ENCODE measurements at regions not wholly inside any gene's neighbourhood (a gene's known extent, or its start where the extent isn't known, plus 50 kb on each side); places are given as distances from the start of the nearest gene placed in this dataset.
"Not testable (repeated sequence)": the region's sequence is repeated elsewhere in the genome, so short reads cannot be mapped to it uniquely, and the experiment has no call there.

DNA sequence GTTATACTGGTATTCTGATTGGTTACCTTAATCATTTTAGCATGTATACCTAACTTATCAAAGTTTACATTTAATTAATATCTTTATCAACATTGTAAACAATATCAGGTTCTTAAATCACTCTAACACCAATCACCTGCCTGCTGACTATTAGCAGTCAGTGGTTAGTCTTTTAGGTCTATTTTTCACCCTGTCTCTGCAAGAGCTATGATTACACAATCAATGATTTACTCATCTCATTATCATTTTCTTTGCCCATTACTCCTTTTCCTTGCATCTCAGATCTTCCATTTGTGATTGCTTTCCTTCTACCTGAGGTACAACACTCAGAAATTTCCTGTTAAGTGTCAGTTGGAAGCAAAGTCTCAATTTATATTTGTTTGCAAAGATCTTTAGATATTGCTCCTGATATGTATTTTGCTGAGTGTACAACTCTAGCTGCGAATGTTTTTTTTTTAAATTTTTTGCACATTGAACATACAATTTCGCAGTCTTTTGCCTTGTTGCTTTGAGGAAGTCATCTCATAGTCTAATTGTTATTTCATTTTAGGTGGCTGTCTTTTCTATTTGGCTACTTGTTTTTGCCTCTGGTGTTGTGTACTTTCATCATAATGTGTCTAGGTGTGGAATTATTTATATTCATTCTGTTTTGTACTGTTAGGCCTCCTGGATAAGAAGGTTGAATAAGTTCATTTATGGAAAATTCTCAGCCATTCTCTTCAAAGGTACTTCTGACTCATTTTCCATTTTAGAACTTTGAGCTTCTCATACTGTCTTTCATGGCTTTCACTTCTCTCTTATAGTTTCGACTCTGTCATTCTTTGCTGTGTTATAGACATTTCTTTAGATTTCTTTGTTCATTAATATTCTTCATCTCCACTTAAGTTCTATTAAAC lies 104.9 kb upstream of the CEP162 start:
- no peak for DNase-seq (ENCODE audit: low spot score)
- ATAC-seq: no peak
- intact Hi-C loops (cut with DNase I): no loop called here

DNA sequence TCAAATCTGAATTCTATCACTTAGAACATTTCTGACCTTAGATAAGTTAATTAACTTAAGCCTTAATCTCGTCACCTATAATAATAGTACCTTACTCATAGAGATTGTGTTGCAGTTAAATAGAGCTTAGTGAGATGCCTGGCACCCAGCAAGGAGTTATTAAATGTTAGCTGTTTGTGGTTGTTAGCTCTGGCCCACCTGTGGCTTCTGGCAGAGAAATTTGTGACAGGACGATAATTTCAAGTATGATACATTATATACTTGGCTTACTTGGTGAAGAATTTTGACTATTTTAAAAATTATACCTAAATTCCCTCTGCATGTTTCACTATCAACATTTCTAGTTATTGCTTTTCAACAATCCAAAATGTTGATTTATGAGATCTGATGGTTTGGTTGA lies 102.9 kb upstream of the CEP162 start:
- DNase-seq (ENCODE audit: low spot score) (no peak), ATAC-seq (no peak)
- intact Hi-C loops (cut with DNase I): no loop called here

DNA sequence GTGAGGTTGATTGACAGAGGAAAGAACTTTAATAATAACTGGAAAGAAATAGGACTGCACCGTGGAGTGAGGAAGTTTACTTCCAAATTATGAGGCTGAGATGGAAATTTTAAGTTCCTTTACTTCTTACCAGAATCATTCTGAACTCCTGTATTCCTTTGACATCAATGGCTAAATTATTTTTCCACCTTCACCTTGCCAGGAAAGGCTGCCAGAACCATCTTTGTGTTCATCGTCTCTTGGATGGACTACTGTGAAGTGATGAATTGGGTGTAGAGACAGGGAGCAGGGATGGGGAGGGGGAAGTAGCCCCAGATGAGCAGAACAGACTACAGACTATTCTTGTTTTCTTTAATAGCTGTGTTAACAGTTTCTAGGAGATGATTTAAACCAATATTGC lies 102.1 kb upstream of the CEP162 start:
- intact Hi-C loops (cut with DNase I): no loop called here
- no peak for DNase-seq (ENCODE audit: low spot score)
- no peak for ATAC-seq

DNA sequence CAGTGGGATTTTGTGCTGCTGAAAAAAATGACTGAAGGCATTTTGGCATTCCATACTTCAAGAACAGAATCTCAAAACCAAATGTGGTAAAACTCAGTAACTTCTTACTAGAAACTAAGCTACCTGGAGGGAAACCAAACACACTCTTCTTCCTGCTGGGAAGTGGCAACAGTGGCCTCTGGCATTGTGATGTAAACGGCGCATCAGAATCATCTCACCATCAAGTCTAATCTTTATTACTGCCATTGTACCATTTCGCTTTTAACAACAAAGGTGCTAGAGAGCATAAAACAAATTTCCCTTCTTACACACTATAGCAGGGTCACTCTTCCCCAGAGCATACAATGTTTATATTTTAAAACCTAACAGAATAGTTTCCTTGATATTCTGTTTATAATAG lies 101.6 kb upstream of the CEP162 start:
- ATAC-seq (no peak), DNase-seq (ENCODE audit: low spot score) (no peak)
- intact Hi-C loops (cut with DNase I): no loop called here

- DNase-seq (ENCODE audit: low spot score): no peak
- intact Hi-C loops (cut with DNase I): no loop called here
- ATAC-seq: no peak
Measured at GRCh38 chr6:84317463-84317862, 90.0 kb upstream of the CEP162 start.

DNA sequence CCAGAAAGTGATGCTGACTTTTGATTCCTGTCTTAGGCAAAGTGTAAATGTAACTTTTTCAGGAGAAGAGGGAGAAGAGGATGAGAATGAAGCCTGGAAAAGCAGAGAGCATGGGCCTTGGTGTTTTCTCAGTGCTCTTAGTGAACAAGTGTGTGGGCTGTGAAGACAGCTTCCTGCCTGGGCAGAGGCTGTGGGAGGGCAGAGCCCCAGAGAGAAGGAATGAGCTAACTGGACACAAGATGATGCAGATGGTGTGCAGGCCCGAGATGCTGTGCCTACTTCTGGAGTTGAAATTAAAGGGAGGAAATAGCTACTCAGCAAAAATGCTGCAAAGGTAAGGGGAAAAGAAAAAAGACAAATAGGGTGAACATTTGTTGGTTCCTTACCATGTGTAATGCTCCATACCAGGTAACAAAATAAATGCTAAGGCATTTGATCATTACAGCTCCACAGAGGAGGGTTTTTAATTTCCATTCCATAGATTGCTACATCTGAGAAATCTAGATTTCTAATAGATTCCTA lies 87.0 kb upstream of the CEP162 start:
- intact Hi-C loops (cut with DNase I): no loop called here
- DNase-seq (ENCODE audit: low spot score) (no peak), ATAC-seq (peak; percentile 86)

DNA sequence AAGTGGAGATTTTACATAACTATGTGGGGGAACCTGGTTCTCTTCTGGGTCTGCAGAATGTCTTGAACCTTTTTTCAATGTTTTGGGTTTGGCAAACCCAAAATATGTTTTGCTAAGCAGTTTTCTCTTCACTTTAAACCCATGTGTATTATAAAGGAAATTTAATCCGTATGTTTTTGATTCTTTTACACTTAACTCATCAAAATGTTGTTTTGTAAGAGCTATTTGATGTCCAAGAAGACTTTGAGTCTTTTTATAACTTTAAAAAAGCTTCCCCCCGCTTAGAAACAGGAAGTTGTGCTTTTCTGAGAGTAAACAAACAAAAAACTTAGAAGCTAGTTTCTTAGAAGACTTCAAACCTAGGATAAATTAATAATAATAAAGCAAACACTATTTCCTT lies 81.9 kb upstream of the CEP162 start:
- ATAC-seq (no peak), DNase-seq (ENCODE audit: low spot score) (no peak)
- intact Hi-C loops (cut with DNase I): no loop called here

- DNase-seq (ENCODE audit: low spot score) (no peak), ATAC-seq (no peak)
- intact Hi-C loops (cut with DNase I): no loop called here
Measured at GRCh38 chr6:84304881-84305280, 77.4 kb upstream of the CEP162 start.

DNA sequence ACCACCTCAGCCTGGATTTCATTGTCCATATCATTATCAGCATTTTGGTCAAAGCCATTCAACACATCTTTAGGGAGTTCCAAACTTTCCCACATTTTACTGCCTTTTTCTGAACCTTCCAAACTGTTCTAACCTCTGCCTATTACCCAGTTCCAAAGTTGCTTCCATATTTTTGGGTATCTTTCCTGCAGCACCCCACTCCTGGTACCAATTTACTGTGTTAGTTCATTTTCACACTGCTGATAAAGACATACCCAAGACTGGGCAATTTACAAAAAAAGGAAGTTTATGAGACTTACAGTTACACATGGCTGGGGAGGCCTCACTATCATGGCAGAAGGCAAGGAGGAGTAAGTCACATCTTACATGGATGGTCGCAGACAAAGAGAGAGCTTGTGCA lies 63.6 kb upstream of the CEP162 start:
- ATAC-seq; DNase-seq (ENCODE audit: low spot score); intact Hi-C loops (cut with DNase I): not testable (repeated sequence)

- ATAC-seq (no peak), DNase-seq (ENCODE audit: low spot score) (no peak)
- intact Hi-C loops (cut with DNase I): no loop called here
Measured at GRCh38 chr6:84284428-84285049, 57.1 kb upstream of the CEP162 start.

DNA sequence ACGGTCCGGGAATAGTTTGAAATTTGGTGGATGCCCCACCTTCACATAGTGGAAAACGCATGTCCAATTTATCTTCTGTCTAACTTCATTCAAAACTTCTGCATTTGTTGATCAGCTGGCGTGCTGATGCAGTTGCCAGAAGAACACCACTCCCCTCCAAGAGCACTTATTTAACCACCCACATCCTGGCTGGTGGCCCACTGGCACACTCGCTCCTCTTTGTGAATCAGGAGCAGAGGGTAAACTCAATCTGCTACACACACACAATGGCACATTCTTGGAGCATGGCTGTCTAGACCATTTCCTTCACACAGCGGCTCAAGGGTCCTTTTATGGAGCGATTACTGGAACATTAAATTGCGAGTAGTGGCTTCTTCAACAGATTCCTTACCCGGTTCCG lies 55.1 kb upstream of the CEP162 start:
- intact Hi-C loops (cut with DNase I): no loop called here
- ATAC-seq (peak; percentile 38), DNase-seq (ENCODE audit: low spot score) (no peak)

- no peak for ATAC-seq
- intact Hi-C loops (cut with DNase I): no loop called here
- DNase-seq (ENCODE audit: low spot score): no peak
Measured at GRCh38 chr6:84280639-84281038, 53.2 kb upstream of the CEP162 start.

DNA sequence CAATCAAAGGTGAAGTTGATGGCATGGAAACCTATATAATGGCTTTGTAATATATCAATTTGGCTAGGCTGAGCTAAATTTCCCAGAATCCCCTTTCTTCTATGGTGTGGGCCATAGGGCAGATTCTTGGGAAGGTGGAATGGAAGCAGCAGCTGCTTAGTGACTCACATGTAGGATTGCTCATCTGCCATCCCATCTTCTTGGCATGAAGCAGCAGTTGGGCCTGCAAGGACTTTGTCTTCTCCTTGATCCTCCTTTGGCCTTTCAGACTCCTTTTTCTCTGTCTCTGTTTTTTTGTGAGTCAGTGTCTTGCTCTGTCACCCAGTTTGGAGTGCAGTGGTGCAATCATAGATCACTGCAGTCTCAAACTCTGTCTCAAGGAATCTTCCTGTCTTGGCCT lies 52.6 kb upstream of the CEP162 start:
- intact Hi-C loops (cut with DNase I): no loop called here
- no peak for ATAC-seq
- DNase-seq (ENCODE audit: low spot score): no peak

GRCh38 chr6:84278321-84278998 lies 51.0 kb upstream of the CEP162 start:
- ATAC-seq (peak; percentile 41), DNase-seq (ENCODE audit: low spot score) (no peak)
- intact Hi-C loops (cut with DNase I): no loop called here

Data from sciatic nerve (tissue), 2 donors.